HEK293 (cell line): ENCODE measurements at regions not wholly inside any gene's neighbourhood (a gene's known extent, or its start where the extent isn't known, plus 50 kb on each side); places are given as distances from the start of the nearest gene placed in this dataset.

Source experiments
- CTCF ChIA-PET: fragments of 350-600 bp; formaldehyde crosslinking; extraction: SDS; loops from one replicate; lab custom pipeline; 2021; ENCODE audit warnings: antibody characterized with exemption; lab: Yijun Ruan, JAX
- POLR2A ChIA-PET: fragments of 300-600 bp; formaldehyde crosslinking; extraction: SDS; loops from one replicate; lab custom pipeline; 2020; ENCODE audit warnings: antibody characterized with exemption, inconsistent platforms; lab: Yijun Ruan, JAX
- H3K27ac ChIP-seq: fragments of 200-500 bp; sonication (Bioruptor generic); 2 replicates; pipeline ENCODE4 v1.5.1; 2014; ENCODE audit warnings: low read depth, low read length, control low read depth, inconsistent platforms; ENCODE audit errors: extremely low read depth
- H3K36me3 ChIP-seq, 2 experiments: fragments of 200-500 bp in 1 of 2; sonication (Bioruptor generic) in 1 of 2; 1 replicate in 1 of 2; 2 replicates in 1 of 2; pipeline ENCODE4 v1.5.1; 2014 to 2017; ENCODE audit warnings: inconsistent platforms in 2 of 2, low read length in 2 of 2; ENCODE audit not compliant: control insufficient read depth in 2 of 2, insufficient read depth in 1 of 2
- H3K4me1 ChIP-seq: fragments of 200-500 bp; sonication (Bioruptor generic); 2 replicates; pipeline ENCODE4 v1.5.1; 2014; ENCODE audit warnings: mild to moderate bottlenecking, low read length, inconsistent platforms; ENCODE audit not compliant: control insufficient read depth, insufficient read depth
- H3K4me3 ChIP-seq: 2 replicates; pipeline ENCODE4 v1.5.1; 2011; ENCODE audit warnings: low read depth, mild to moderate bottlenecking, control low read depth, low read length, moderate library complexity
- H3K9me3 ChIP-seq: fragments of 200-500 bp; sonication (Bioruptor generic); 2 replicates; pipeline ENCODE4 v1.5.1; 2014; ENCODE audit warnings: low read depth, low read length, inconsistent platforms; ENCODE audit not compliant: control insufficient read depth, insufficient read depth
- ELK4 ChIP-seq: IDR thresholded peaks from 2 replicates; pipeline ENCODE4 v1.6.1; 2011; ENCODE audit warnings: mild to moderate bottlenecking, low read depth, low read length, borderline replicate concordance
- FEZF1 ChIP-seq: fragments of 450-650 bp; formaldehyde crosslinking; IDR thresholded peaks from 2 replicates; pipeline ENCODE4 v1.5.1; 2016; ENCODE audit warnings: missing biosample characterization, missing genetic modification characterization
- GLI2 ChIP-seq: fragments of 450-650 bp; formaldehyde crosslinking; IDR thresholded peaks from 2 replicates; pipeline ENCODE4; 2017; ENCODE audit warnings: missing biosample characterization, missing genetic modification characterization, low read depth, borderline replicate concordance
- HOXC10 ChIP-seq: sonication (generic); formaldehyde crosslinking; IDR thresholded peaks from 2 replicates; pipeline ENCODE4 v1.8.1; 2023; ENCODE audit warnings: mild to moderate bottlenecking, missing genetic modification reagents
- OSR2 ChIP-seq: fragments of 450-650 bp; formaldehyde crosslinking; IDR thresholded peaks from 2 replicates; pipeline ENCODE4 v1.5.1; 2016; ENCODE audit warnings: missing biosample characterization, missing genetic modification characterization
- PRDM10 ChIP-seq: fragments of 450-650 bp; formaldehyde crosslinking; IDR thresholded peaks from 2 replicates; pipeline ENCODE4 v1.5.1; 2016; ENCODE audit warnings: missing biosample characterization, missing genetic modification characterization
- SCRT2 ChIP-seq: fragments of 450-650 bp; formaldehyde crosslinking; IDR thresholded peaks from 2 replicates; pipeline ENCODE4 v1.5.1; 2016; ENCODE audit warnings: missing biosample characterization, missing genetic modification characterization
- SP7 ChIP-seq: fragments of 450-650 bp; formaldehyde crosslinking; IDR thresholded peaks from 2 replicates; pipeline ENCODE4 v1.5.1; 2016; ENCODE audit warnings: missing biosample characterization, missing genetic modification characterization
- TRIM28 ChIP-seq: IDR thresholded peaks from 2 replicates; pipeline ENCODE4 v1.6.1; 2011; ENCODE audit warnings: low read length, control low read depth, borderline replicate concordance
- YY1 ChIP-seq: fragments of 450-650 bp; formaldehyde crosslinking; IDR thresholded peaks from 2 replicates; pipeline ENCODE4 v1.5.1; 2018; ENCODE audit warnings: missing biosample characterization, missing genetic modification characterization
- YY2 ChIP-seq: fragments of 450-650 bp; formaldehyde crosslinking; IDR thresholded peaks from 2 replicates; pipeline ENCODE4 v1.5.1; 2016; ENCODE audit warnings: missing biosample characterization, missing genetic modification characterization
- ZNF114 ChIP-seq: fragments of 450-650 bp; formaldehyde crosslinking; IDR thresholded peaks from 2 replicates; pipeline ENCODE4 v1.5.0; 2017; ENCODE audit warnings: missing biosample characterization, missing genetic modification characterization
- ZNF140 ChIP-seq: fragments of 450-650 bp; formaldehyde crosslinking; IDR thresholded peaks from 2 replicates; pipeline ENCODE4 v1.5.1; 2016; ENCODE audit warnings: missing biosample characterization, missing genetic modification characterization
- ZNF211 ChIP-seq: fragments of 450-650 bp; formaldehyde crosslinking; IDR thresholded peaks from 2 replicates; pipeline ENCODE4 v1.5.1; 2016; ENCODE audit warnings: low read depth, missing biosample characterization, missing genetic modification characterization
- ZNF366 ChIP-seq: fragments of 450-650 bp; formaldehyde crosslinking; conservative IDR thresholded peaks from 2 replicates; pipeline ENCODE4 v1.5.1; 2016; ENCODE audit warnings: missing biosample characterization, missing genetic modification characterization
- ZNF37A ChIP-seq: fragments of 450-650 bp; IDR thresholded peaks from 2 replicates; pipeline ENCODE4 v1.5.1; 2018; ENCODE audit warnings: missing biosample characterization, missing genetic modification characterization
- ZNF391 ChIP-seq: fragments of 450-650 bp; formaldehyde crosslinking; IDR thresholded peaks from 2 replicates; pipeline ENCODE4 v1.5.1; 2016; ENCODE audit warnings: low read depth, missing biosample characterization, missing genetic modification characterization, borderline replicate concordance
- ZNF48 ChIP-seq: fragments of 450-650 bp; formaldehyde crosslinking; IDR thresholded peaks from 2 replicates; pipeline ENCODE4 v1.5.1; 2016; ENCODE audit warnings: missing biosample characterization, missing genetic modification characterization
- ZNF549 ChIP-seq: fragments of 450-650 bp; IDR thresholded peaks from 2 replicates; pipeline ENCODE4 v1.5.1; 2018; ENCODE audit warnings: missing biosample characterization, missing genetic modification characterization, mild to moderate bottlenecking, inconsistent platforms, moderate library complexity
- ZNF558 ChIP-seq: fragments of 450-650 bp; formaldehyde crosslinking; IDR thresholded peaks from 2 replicates; pipeline ENCODE4 v1.5.1; 2016; ENCODE audit warnings: missing biosample characterization, missing genetic modification characterization
- ZNF654 ChIP-seq: fragments of 450-650 bp; formaldehyde crosslinking; IDR thresholded peaks from 2 replicates; pipeline ENCODE4 v1.5.1; 2016; ENCODE audit warnings: low read depth, missing biosample characterization, missing genetic modification characterization
- ZNF677 ChIP-seq: fragments of 450-650 bp; IDR thresholded peaks from 2 replicates; pipeline ENCODE4 v1.5.0; 2018; ENCODE audit warnings: missing biosample characterization, mild to moderate bottlenecking, missing genetic modification characterization, moderate library complexity
- ZSCAN23 ChIP-seq: fragments of 450-650 bp; formaldehyde crosslinking; IDR thresholded peaks from 2 replicates; pipeline ENCODE4 v1.5.1; 2016; ENCODE audit warnings: missing biosample characterization, missing genetic modification characterization
- TF ChIP-seq, protein P1 (sequence below): fragments of 450-650 bp; formaldehyde crosslinking; IDR thresholded peaks from 2 replicates; pipeline ENCODE4 v1.5.1; 2016; ENCODE audit warnings: missing biosample characterization, missing genetic modification characterization

DNA sequence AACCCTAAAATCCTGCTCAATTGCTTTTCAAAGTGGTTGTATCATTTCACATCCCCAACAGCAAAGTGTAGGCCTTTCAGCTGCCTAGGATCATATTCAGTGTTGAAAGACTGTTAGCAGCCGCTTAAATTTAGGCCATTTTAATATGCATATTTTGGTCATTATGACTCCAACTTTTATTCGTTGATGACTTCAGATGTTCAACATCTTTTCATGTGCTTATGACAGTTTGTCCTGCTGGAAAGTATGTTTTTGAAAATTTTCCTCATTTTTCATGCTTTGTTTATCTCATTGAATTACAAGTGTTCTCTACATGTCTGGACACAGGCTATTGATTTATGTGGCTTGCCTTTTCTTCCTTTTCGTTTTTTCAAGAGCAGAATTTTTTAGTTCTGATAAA is 244.0 kb downstream of the THBS2 start:
- ChIA-PET CTCF (interaction anchor here (0.6 to 0.7 kb wide), 3 partner anchors 14 to 1520 kb away, joined by 3 read pairs; no protein-coding TSS in a partner anchor), POLR2A (no interaction called here)
- no peak overlapping the region for H3K4me3 ChIP-seq
- TF ChIP-seq ZNF549 (tag by site-specific recombination), result no peak
- TF ChIP-seq, protein P1, sequence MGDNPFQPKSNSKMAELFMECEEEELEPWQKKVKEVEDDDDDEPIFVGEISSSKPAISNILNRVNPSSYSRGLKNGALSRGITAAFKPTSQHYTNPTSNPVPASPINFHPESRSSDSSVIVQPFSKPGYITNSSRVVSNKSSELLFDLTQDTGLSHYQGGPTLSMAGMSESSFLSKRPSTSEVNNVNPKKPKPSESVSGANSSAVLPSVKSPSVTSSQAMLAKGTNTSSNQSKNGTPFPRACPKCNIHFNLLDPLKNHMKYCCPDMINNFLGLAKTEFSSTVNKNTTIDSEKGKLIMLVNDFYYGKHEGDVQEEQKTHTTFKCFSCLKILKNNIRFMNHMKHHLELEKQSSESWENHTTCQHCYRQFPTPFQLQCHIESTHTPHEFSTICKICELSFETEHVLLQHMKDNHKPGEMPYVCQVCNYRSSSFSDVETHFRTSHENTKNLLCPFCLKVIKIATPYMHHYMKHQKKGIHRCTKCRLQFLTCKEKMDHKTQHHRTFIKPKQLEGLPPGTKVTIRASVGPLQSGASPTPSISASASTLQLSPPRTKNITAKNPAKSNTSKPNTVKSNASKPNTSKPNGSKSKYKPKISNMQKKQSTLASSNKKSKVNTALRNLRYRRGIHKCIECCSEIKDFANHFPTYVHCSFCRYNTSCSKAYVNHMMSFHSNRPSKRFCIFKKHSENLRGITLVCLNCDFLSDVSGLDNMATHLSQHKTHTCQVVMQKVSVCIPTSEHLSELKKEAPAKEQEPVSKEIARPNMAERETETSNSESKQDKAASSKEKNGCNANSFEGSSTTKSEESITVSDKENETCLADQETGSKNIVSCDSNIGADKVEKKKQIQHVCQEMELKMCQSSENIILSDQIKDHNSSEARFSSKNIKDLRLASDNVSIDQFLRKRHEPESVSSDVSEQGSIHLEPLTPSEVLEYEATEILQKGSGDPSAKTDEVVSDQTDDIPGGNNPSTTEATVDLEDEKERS (tag by site-specific recombination), result no peak
- TF ChIP-seq ZNF140 (tag by site-specific recombination), result no peak
- no peak for TF ChIP-seq SP7 (tag by site-specific recombination)
- H3K9me3 ChIP-seq, result no peaks in the 10 kb centered on the region
- no peaks in the 10 kb centered on the region for H3K36me3 ChIP-seq
- no peak overlapping the region for H3K27ac ChIP-seq
- 0 out of 2 replicates have a peak, but pooled peaks cover 2% of the 10 kb centered on the region for H3K4me1 ChIP-seq

GRCh38 chr6:169008641-169009257 is 244.9 kb downstream of the THBS2 start:
- Histone ChIP-seq H3K27ac (no peak overlapping the region), H3K4me1 (0 out of 2 replicates have a peak, but pooled peaks cover 2% of the 10 kb centered on the region), H3K9me3 (no peaks in the 10 kb centered on the region), H3K4me3 (no peak overlapping the region), H3K36me3 (no peaks in the 10 kb centered on the region)
- ChIA-PET POLR2A (no interaction called here), CTCF (interaction anchor here (0.7 kb wide), 2 partner anchors 15 to 1521 kb away, joined by 3 read pairs; no protein-coding TSS in a partner anchor)
- no peak for TF ChIP-seq ZNF558
- TF ChIP-seq ELK4, result no peak
- TF ChIP-seq HOXC10 (CRISPR knock-in tag), result no peak
- no peak for TF ChIP-seq ZNF654
- TF ChIP-seq ZNF114, result no peak
- no peak for TF ChIP-seq ZNF366
- TF ChIP-seq ZNF677 (tag by site-specific recombination), result no peak

DNA sequence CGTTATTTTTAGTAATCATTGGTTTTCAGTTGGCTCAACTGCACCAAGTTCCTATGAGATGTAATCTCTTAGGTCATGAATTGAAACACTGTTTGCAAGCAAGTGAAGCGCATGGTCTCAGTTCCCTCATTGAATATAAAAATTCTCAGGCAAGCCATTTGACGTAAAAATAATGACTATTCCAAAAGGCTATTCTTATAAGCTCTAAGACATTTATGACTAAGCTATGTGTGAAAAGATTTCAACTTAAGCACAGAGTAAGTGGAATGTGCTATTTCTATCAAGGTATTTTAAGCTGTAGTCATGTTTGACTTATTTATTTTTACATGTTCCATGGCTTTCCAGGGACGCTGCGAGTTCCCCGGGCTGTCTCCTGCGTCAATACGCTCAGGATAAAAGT is 248.5 kb downstream of the THBS2 start:
- ChIA-PET CTCF (no interaction called here), POLR2A (no interaction called here)
- H3K4me1 ChIP-seq, result 0 out of 2 replicates have a peak, but pooled peaks cover 2% of the 10 kb centered on the region
- no peak overlapping the region for H3K27ac ChIP-seq
- H3K9me3 ChIP-seq, result no peaks in the 10 kb centered on the region
- H3K36me3 ChIP-seq, result no peaks in the 10 kb centered on the region
- no peak overlapping the region for H3K4me3 ChIP-seq
- TF ChIP-seq YY1 (tag by site-specific recombination) (no peak), ZNF37A (tag by site-specific recombination) (no peak), YY2 (tag by site-specific recombination) (no peak), ZNF48 (tag by site-specific recombination) (no peak), ZNF391 (tag by site-specific recombination) (no peak), ZNF211 (tag by site-specific recombination) (no peak), ZNF654 (no peak), OSR2 (tag by site-specific recombination) (no peak), ZSCAN23 (tag by site-specific recombination) (no peak), GLI2 (tag by site-specific recombination) (no peak), TRIM28 (no peak), PRDM10 (tag by site-specific recombination) (no peak), SCRT2 (no peak), FEZF1 (tag by site-specific recombination) (no peak)
